SJCRH30 (cell line): ENCODE measurements at regions not wholly inside any gene's neighbourhood (a gene's known extent, or its start where the extent isn't known, plus 50 kb on each side); places are given as distances from the start of the nearest gene placed in this dataset.
"Not testable (repeated sequence)": the region's sequence is repeated elsewhere in the genome, so short reads cannot be mapped to it uniquely, and the experiment has no call there.

Experiments used
- DNase-seq, 2 experiments: peaks; one replicate each; pipeline ENCODE4 v3.0.0-alpha.2; 2015 to 2020
- H3K27ac ChIP-seq: fragments of 250-450 bp; sonication (Bioruptor Pico); 2 replicates; pipeline ENCODE4 v1.5.1; 2020; ENCODE audit warnings: mild to moderate bottlenecking, moderate library complexity
- H3K27me3 ChIP-seq: fragments of 250-450 bp; sonication (Bioruptor Pico); 2 replicates; pipeline ENCODE4 v1.5.1; 2020; ENCODE audit warnings: mild to moderate bottlenecking, moderate library complexity
- H3K36me3 ChIP-seq: fragments of 250-450 bp; sonication (Bioruptor Pico); 2 replicates; pipeline ENCODE4 v1.5.1; 2020; ENCODE audit warnings: mild to moderate bottlenecking, moderate library complexity
- H3K4me1 ChIP-seq: fragments of 250-450 bp; sonication (Bioruptor Pico); 2 replicates; pipeline ENCODE4 v1.5.1; 2020; ENCODE audit warnings: mild to moderate bottlenecking, moderate library complexity
- H3K4me3 ChIP-seq: fragments of 250-450 bp; sonication (Bioruptor Pico); 2 replicates; pipeline ENCODE4 v1.5.1; 2020; ENCODE audit warnings: mild to moderate bottlenecking, moderate library complexity
- H3K9me3 ChIP-seq: fragments of 250-450 bp; sonication (Bioruptor Pico); replicated peaks from 2 replicates; pipeline ENCODE4 v1.5.1; 2020; ENCODE audit warnings: mild to moderate bottlenecking, moderate library complexity

- no peak overlapping the region for H3K4me3 ChIP-seq
- H3K4me1 ChIP-seq, result peaks cover 25% of the 10 kb centered on the region
- H3K27ac ChIP-seq, result no peak overlapping the region
- H3K9me3 ChIP-seq, result no peaks in the 10 kb centered on the region
- H3K27me3 ChIP-seq, result no peaks in the 10 kb centered on the region
- DNase-seq, result no peak
- 0 out of 2 replicates have a peak, but pooled peaks cover 2% of the 10 kb centered on the region for H3K36me3 ChIP-seq
Measured at GRCh38 chr2:144133936-144134665, 385.8 kb downstream of the ZEB2 start.

- peaks cover 10% of the 10 kb centered on the region for H3K4me1 ChIP-seq
- H3K27ac ChIP-seq, result no peak overlapping the region
- H3K9me3 ChIP-seq, result no peaks in the 10 kb centered on the region
- H3K27me3 ChIP-seq, result no peaks in the 10 kb centered on the region
- peak in 1 of 2 experiments; percentile 16 for DNase-seq
- 0 out of 2 replicates have a peak, but pooled peaks cover 2% of the 10 kb centered on the region for H3K36me3 ChIP-seq
- no peak overlapping the region for H3K4me3 ChIP-seq
Measured at GRCh38 chr2:144132357-144132756, 387.6 kb downstream of the ZEB2 start.

GRCh38 chr2:144131042-144131441, 388.9 kb downstream of the ZEB2 start:
- no peak overlapping the region for H3K27ac ChIP-seq
- no peak for DNase-seq
- no peaks in the 10 kb centered on the region for H3K27me3 ChIP-seq
- H3K9me3 ChIP-seq, result no peaks in the 10 kb centered on the region
- 0 out of 2 replicates have a peak, but pooled peaks cover 2% of the 10 kb centered on the region for H3K36me3 ChIP-seq
- H3K4me3 ChIP-seq, result no peak overlapping the region
- H3K4me1 ChIP-seq, result peaks cover 10% of the 10 kb centered on the region

- Histone ChIP-seq H3K27me3 (no peaks in the 10 kb centered on the region), H3K27ac (no peak overlapping the region), H3K4me3 (no peak overlapping the region), H3K9me3 (no peaks in the 10 kb centered on the region), H3K36me3 (0 out of 2 replicates have a peak, but pooled peaks cover 2% of the 10 kb centered on the region), H3K4me1 (peaks cover 10% of the 10 kb centered on the region)
- DNase-seq, result no peak
Measured at GRCh38 chr2:144130551-144130950, 389.4 kb downstream of the ZEB2 start.

- H3K27me3 ChIP-seq, result no peaks in the 10 kb centered on the region
- no peak for DNase-seq
- peaks cover 5% of the 10 kb centered on the region; the same call in 1 of the 2 replicates for H3K4me1 ChIP-seq
- H3K27ac ChIP-seq, result no peak overlapping the region
- no peaks in the 10 kb centered on the region for H3K9me3 ChIP-seq
- H3K36me3 ChIP-seq, result no peaks in the 10 kb centered on the region
- H3K4me3 ChIP-seq, result no peak overlapping the region
Measured at GRCh38 chr2:144128130-144128746, 391.7 kb downstream of the ZEB2 start.

- H3K4me1 ChIP-seq, result peaks cover 5% of the 10 kb centered on the region; the same call in 1 of the 2 replicates
- DNase-seq, result no peak
- no peaks in the 10 kb centered on the region for H3K36me3 ChIP-seq
- no peak overlapping the region for H3K27ac ChIP-seq
- H3K9me3 ChIP-seq, result no peaks in the 10 kb centered on the region
- H3K27me3 ChIP-seq, result no peaks in the 10 kb centered on the region
- H3K4me3 ChIP-seq, result no peak overlapping the region
Measured at GRCh38 chr2:144127693-144128092, 392.2 kb downstream of the ZEB2 start.

- Histone ChIP-seq H3K27ac (no peak overlapping the region), H3K4me1 (no peaks in the 10 kb centered on the region), H3K4me3 (no peak overlapping the region), H3K36me3 (no peaks in the 10 kb centered on the region), H3K9me3 (no peaks in the 10 kb centered on the region), H3K27me3 (no peaks in the 10 kb centered on the region)
- no peak for DNase-seq
Measured at GRCh38 chr2:144126302-144126701, 393.6 kb downstream of the ZEB2 start.

GRCh38 chr2:144125751-144126150, 394.2 kb downstream of the ZEB2 start:
- Histone ChIP-seq H3K36me3 (no peaks in the 10 kb centered on the region), H3K9me3 (no peaks in the 10 kb centered on the region), H3K27ac (no peak overlapping the region), H3K4me3 (no peak overlapping the region), H3K27me3 (no peaks in the 10 kb centered on the region), H3K4me1 (no peaks in the 10 kb centered on the region)
- DNase-seq, result no peak

- no peak for DNase-seq
- no peak overlapping the region for H3K4me3 ChIP-seq
- H3K27me3 ChIP-seq, result no peaks in the 10 kb centered on the region
- no peaks in the 10 kb centered on the region for H3K9me3 ChIP-seq
- H3K4me1 ChIP-seq, result no peaks in the 10 kb centered on the region
- H3K27ac ChIP-seq, result no peak overlapping the region
- H3K36me3 ChIP-seq, result no peaks in the 10 kb centered on the region
Measured at GRCh38 chr2:144124882-144125281, 395.0 kb downstream of the ZEB2 start.

GRCh38 chr2:144120487-144120886, 399.4 kb downstream of the ZEB2 start:
- Histone ChIP-seq H3K27me3 (no peaks in the 10 kb centered on the region), H3K36me3 (no peaks in the 10 kb centered on the region), H3K9me3 (no peaks in the 10 kb centered on the region), H3K4me1 (no peaks in the 10 kb centered on the region), H3K27ac (no peak overlapping the region), H3K4me3 (no peak overlapping the region)
- no peak for DNase-seq

- Histone ChIP-seq H3K4me1 (no peaks in the 10 kb centered on the region), H3K27ac (no peak overlapping the region), H3K4me3 (no peak overlapping the region), H3K27me3 (no peaks in the 10 kb centered on the region), H3K36me3 (no peaks in the 10 kb centered on the region), H3K9me3 (no peaks in the 10 kb centered on the region)
- DNase-seq, result no peak
Measured at GRCh38 chr2:144117086-144117485, 402.8 kb downstream of the ZEB2 start.

- H3K27me3 ChIP-seq, result no peaks in the 10 kb centered on the region
- H3K9me3 ChIP-seq, result no peaks in the 10 kb centered on the region
- no peaks in the 10 kb centered on the region for H3K4me1 ChIP-seq
- no peaks in the 10 kb centered on the region for H3K36me3 ChIP-seq
- H3K4me3 ChIP-seq, result no peak overlapping the region
- H3K27ac ChIP-seq, result no peak overlapping the region
- DNase-seq, result no peak
Measured at GRCh38 chr2:144115739-144116291, 404.1 kb downstream of the ZEB2 start.

- Histone ChIP-seq H3K36me3 (no peaks in the 10 kb centered on the region), H3K27ac (no peak overlapping the region), H3K4me1 (no peaks in the 10 kb centered on the region), H3K9me3 (peaks cover 5% of the 10 kb centered on the region), H3K4me3 (no peak overlapping the region), H3K27me3 (no peaks in the 10 kb centered on the region)
- DNase-seq, result no peak
Measured at GRCh38 chr2:144114760-144115159, 405.2 kb downstream of the ZEB2 start.

- Histone ChIP-seq H3K4me1 (no peaks in the 10 kb centered on the region), H3K4me3 (no peak overlapping the region), H3K27ac (no peak overlapping the region), H3K36me3 (no peaks in the 10 kb centered on the region), H3K9me3 (peaks cover 15% of the 10 kb centered on the region), H3K27me3 (no peaks in the 10 kb centered on the region)
- DNase-seq, result peak in 1 of 2 experiments; percentile 9
Measured at GRCh38 chr2:144111437-144111836, 408.5 kb downstream of the ZEB2 start.

GRCh38 chr2:144106104-144106503, 413.8 kb downstream of the ZEB2 start:
- H3K4me1 ChIP-seq, DNase-seq, H3K27ac ChIP-seq, H3K36me3 ChIP-seq, H3K27me3 ChIP-seq, H3K4me3 ChIP-seq: not testable (repeated sequence)
- peaks cover 23% of the 10 kb centered on the region for H3K9me3 ChIP-seq
